WERI-Rb-1 (cell line): ENCODE measurements at regions not wholly inside any gene's neighbourhood (a gene's known extent, or its start where the extent isn't known, plus 50 kb on each side); places are given as distances from the start of the nearest gene placed in this dataset.
"Not testable (repeated sequence)": the region's sequence is repeated elsewhere in the genome, so short reads cannot be mapped to it uniquely, and the experiment has no call there.

ENCODE experiments used
- DNase-seq: peaks from one replicate; pipeline ENCODE4 v3.0.0-alpha.2; 2020
- H3K27ac ChIP-seq: fragments of 250-450 bp; sonication (Bioruptor Pico); 2 replicates; pipeline ENCODE4 v1.5.1; 2020; ENCODE audit warnings: mild to moderate bottlenecking, moderate library complexity
- H3K27me3 ChIP-seq: fragments of 250-450 bp; sonication (Bioruptor Pico); 2 replicates; pipeline ENCODE4 v1.5.1; 2021; ENCODE audit warnings: mild to moderate bottlenecking, low read depth, moderate library complexity; ENCODE audit not compliant: insufficient read depth, severe bottlenecking
- H3K36me3 ChIP-seq: fragments of 250-450 bp; sonication (Bioruptor Pico); 2 replicates; pipeline ENCODE4 v1.5.1; 2020; ENCODE audit warnings: mild to moderate bottlenecking, moderate library complexity
- H3K4me3 ChIP-seq: 2 replicates; pipeline ENCODE4 v1.5.1; 2011; ENCODE audit warnings: low read depth, mild to moderate bottlenecking, control low read depth, low read length
- H3K9me3 ChIP-seq: fragments of 250-450 bp; sonication (Bioruptor Pico); 2 replicates; pipeline ENCODE4 v1.5.1; 2021; ENCODE audit warnings: mild to moderate bottlenecking, moderate library complexity; ENCODE audit not compliant: severe bottlenecking
- TF ChIP-seq, protein P1 (sequence below): IDR thresholded peaks from 2 replicates; pipeline ENCODE4 v1.5.1; 2011; ENCODE audit warnings: low read depth, mild to moderate bottlenecking, control low read depth, inconsistent platforms, low read length

DNA sequence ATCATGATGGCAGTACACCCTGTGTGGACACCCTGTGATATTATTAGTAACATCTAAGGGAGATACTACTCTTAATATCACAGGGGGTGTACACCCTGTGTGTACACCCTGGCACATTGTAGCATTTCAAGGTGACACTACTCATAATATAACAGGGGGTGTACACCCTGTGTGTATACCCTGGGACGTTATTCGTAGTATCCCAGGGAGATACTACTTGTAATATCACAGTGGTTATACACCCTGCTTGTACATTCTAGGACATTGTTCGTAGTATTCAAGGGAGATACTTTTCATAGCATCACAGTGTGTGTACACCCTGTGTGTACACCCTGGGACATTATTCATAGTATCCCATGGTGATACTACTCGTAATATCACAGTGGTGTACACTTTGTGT is 67.4 kb upstream of the CNIH3 start:
- TF ChIP-seq, protein P1, sequence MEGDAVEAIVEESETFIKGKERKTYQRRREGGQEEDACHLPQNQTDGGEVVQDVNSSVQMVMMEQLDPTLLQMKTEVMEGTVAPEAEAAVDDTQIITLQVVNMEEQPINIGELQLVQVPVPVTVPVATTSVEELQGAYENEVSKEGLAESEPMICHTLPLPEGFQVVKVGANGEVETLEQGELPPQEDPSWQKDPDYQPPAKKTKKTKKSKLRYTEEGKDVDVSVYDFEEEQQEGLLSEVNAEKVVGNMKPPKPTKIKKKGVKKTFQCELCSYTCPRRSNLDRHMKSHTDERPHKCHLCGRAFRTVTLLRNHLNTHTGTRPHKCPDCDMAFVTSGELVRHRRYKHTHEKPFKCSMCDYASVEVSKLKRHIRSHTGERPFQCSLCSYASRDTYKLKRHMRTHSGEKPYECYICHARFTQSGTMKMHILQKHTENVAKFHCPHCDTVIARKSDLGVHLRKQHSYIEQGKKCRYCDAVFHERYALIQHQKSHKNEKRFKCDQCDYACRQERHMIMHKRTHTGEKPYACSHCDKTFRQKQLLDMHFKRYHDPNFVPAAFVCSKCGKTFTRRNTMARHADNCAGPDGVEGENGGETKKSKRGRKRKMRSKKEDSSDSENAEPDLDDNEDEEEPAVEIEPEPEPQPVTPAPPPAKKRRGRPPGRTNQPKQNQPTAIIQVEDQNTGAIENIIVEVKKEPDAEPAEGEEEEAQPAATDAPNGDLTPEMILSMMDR: no peak
- Histone ChIP-seq H3K9me3 (no peaks in the 10 kb centered on the region), H3K36me3 (no peaks in the 10 kb centered on the region), H3K27ac (no peak overlapping the region), H3K4me3 (no peak overlapping the region), H3K27me3 (no peaks in the 10 kb centered on the region)
- no peak for DNase-seq

DNA sequence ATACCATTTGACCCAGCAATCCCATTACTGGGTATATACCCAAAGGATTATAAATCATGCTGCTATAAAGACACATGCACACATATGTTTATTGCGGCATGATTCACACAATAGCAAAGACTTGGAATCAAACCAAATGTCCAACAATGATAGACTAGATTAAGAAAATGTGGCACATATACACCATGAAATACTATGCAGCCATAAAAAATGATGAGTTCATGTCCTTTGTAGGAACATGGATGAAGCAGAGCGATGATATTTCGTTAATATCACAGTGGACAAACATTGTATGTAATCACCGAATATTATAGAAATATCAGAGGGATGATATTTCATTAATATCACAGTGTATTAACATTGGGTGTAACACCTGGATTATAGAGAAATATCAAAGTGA is 64.9 kb upstream of the CNIH3 start:
- not testable (repeated sequence) for H3K27me3 ChIP-seq, H3K27ac ChIP-seq, H3K36me3 ChIP-seq, DNase-seq, H3K4me3 ChIP-seq, H3K9me3 ChIP-seq

DNA sequence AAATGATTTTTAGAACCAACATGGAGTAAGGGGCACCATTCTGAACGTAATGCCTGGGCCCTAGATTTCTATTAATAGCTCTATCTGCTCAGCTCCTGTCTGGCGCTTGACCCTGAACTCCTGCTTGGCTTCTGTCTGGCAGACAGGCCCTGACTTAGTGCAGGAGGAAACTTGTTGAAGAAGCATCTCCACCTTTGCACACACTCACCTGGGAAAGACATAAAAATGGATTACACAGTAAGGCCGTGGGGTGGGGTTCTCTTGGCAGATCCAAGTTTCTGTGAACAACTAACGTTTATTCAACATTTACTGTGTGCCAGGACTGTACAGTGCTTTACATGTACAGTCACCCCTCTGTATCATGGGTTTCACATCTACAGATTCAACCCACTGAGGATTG is 62.1 kb upstream of the CNIH3 start:
- Histone ChIP-seq H3K9me3 (no peaks in the 10 kb centered on the region), H3K36me3 (no peaks in the 10 kb centered on the region), H3K27me3 (no peaks in the 10 kb centered on the region), H3K27ac (no peak overlapping the region), H3K4me3 (no peak overlapping the region)
- TF ChIP-seq, protein P1: no peak
- no peak for DNase-seq

DNA sequence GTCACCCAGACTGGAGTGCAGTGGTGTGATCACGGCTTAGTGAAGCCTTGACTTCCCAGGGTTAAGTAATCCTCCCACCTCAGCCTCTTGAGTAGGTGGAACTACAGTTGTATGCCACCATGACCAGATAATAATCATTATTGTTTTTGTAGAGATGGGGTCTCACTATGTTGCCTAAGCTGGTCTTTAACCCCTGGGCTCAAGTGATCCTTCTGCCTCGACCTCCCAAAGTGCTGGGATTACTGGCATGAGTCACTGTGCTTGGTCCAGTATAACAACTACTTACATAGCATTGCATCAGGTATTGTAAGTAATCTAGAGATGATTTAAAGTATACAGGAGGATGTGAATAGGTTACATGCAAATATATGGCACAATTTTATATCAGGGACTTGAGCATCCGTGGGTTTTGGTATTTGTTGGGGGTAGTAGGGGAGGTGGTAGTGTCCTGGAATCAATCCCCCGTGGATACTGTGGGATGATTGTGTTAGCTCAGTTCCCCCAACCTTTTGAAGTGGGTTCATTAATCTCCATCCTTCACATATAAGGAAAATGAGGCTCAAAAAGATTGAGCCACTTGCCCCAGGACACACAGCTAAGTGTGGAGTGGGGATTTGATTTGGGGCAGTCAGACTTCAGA is 61.4 kb upstream of the CNIH3 start:
- TF ChIP-seq, protein P1: no peak
- DNase-seq: no peak
- H3K27ac ChIP-seq: no peak overlapping the region
- no peaks in the 10 kb centered on the region for H3K9me3 ChIP-seq
- no peak overlapping the region for H3K4me3 ChIP-seq
- H3K36me3 ChIP-seq: no peaks in the 10 kb centered on the region
- H3K27me3 ChIP-seq: no peaks in the 10 kb centered on the region

DNA sequence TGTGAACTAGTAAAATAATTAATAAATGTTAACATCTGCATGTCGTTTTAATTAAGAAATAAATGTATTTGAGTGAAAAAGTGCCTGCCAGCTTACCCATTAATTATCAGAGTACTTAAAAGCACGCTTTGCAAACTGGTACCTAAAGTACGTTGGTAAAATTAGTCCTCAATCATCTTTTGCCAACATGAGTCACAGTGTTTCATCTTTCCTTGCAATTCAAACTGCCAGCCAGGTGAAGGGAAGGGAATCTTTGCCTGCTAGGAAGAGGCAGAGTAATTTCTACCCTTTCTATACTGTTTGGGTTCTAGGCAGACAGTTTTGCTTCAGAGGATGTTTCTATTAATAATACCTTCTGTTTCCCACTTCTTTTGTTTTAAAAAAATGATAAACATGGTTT is 57.2 kb upstream of the CNIH3 start:
- H3K27me3 ChIP-seq: no peaks in the 10 kb centered on the region
- no peak for DNase-seq
- no peak overlapping the region for H3K4me3 ChIP-seq
- TF ChIP-seq, protein P1: no peak
- no peaks in the 10 kb centered on the region for H3K9me3 ChIP-seq
- H3K27ac ChIP-seq: no peak overlapping the region
- H3K36me3 ChIP-seq: no peaks in the 10 kb centered on the region

DNA sequence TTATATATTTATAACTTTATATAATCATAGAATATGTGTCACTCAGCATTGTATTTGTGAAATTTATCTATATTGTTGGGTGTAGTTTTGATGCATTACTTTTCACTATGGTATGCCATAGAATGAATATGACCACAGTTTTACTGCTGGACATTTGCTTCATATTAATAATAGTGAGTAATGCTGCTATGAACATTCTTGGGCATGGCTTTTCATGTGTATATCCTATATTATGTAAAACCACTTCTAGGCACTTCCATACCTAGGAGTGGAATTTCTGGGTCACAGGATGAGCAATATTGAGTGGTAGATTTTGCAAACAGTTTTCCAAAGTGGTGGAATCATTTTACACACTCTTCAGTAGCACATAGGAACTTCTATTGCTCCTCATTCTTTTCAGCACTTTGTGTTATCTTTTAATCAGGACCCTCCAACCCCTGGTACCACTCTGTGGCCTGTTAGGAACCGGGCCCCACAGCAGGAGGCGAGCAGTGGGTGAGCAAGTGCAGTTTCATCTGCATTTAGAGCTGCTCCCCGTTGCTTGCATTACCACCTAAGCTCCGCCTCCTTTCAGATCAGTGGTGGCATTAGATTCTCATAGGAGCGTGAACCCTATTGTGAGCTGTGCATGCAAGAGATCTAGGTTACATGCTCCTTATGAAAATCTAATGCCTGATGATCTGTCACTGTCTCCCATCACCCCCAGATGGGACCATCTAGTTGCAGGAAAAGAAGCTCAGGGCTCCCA is 56.0 kb upstream of the CNIH3 start:
- Histone ChIP-seq H3K27me3 (no peaks in the 10 kb centered on the region), H3K4me3 (no peak overlapping the region), H3K9me3 (no peaks in the 10 kb centered on the region), H3K36me3 (no peaks in the 10 kb centered on the region), H3K27ac (no peak overlapping the region)
- DNase-seq: no peak
- TF ChIP-seq, protein P1: no peak

DNA sequence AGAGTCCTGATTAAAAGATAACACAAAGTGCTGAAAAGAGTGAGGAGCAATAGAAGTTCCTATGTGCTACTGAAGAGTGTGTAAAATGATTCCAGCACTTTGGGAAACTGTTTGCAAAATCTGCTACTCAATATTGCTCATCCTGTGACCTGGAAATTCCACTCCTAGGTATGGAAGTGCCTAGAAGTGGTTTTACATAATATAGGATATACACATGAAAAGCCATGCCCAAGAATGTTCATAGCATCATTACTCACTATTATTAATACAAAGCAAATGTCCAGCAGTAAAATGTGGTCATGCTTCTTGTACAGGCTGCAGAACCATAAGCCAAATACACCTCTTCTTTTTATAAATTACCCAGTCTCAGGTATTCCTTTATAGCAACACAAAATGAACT is 53.2 kb upstream of the CNIH3 start:
- not testable (repeated sequence) for H3K27ac ChIP-seq, H3K36me3 ChIP-seq, H3K4me3 ChIP-seq, DNase-seq, H3K27me3 ChIP-seq, H3K9me3 ChIP-seq
